MM.1S (cell line): ENCODE measurements at regions not wholly inside any gene's neighbourhood (a gene's known extent, or its start where the extent isn't known, plus 50 kb on each side); places are given as distances from the start of the nearest gene placed in this dataset.

Experiments used
- DNase-seq: peaks from one replicate; pipeline ENCODE4 v3.0.0-alpha.2; 2015
- H2AFZ ChIP-seq: fragments of 300-600 bp; sonication (generic); 2 replicates; pipeline ENCODE4 v1.6.0; 2016; ENCODE audit warnings: antibody characterized with exemption, low read length
- H3F3A ChIP-seq: fragments of 300-600 bp; sonication (generic); 2 replicates; pipeline ENCODE4 v1.6.1; 2016; ENCODE audit warnings: mild to moderate bottlenecking, antibody characterized with exemption, low read length, moderate library complexity, mixed read lengths; ENCODE audit not compliant: insufficient read depth
- H3K27ac ChIP-seq: fragments of 300-600 bp; sonication (generic); 2 replicates; pipeline ENCODE4 v1.5.1; 2016; ENCODE audit warnings: mild to moderate bottlenecking, low read length
- H3K27me3 ChIP-seq: fragments of 300-600 bp; sonication (generic); replicated peaks from 2 replicates; pipeline ENCODE4 v1.6.0; 2016; ENCODE audit warnings: low read length; ENCODE audit not compliant: insufficient read depth
- H3K36me3 ChIP-seq: fragments of 300-600 bp; sonication (generic); replicated peaks from 2 replicates; pipeline ENCODE4 v1.6.1; 2016; ENCODE audit warnings: mild to moderate bottlenecking, low read length, mixed read lengths; ENCODE audit not compliant: insufficient read depth
- H3K4me1 ChIP-seq: fragments of 300-600 bp; sonication (generic); 2 replicates; pipeline ENCODE4 v1.6.1; 2016; ENCODE audit warnings: low read length, mixed read lengths
- H3K4me2 ChIP-seq: fragments of 300-600 bp; sonication (generic); 2 replicates; pipeline ENCODE4 v1.6.0; 2016; ENCODE audit warnings: low read depth, low read length
- H3K4me3 ChIP-seq: fragments of 300-600 bp; sonication (generic); 2 replicates; pipeline ENCODE4 v1.5.1; 2016; ENCODE audit warnings: low read length, mixed read lengths
- H3K79me2 ChIP-seq: fragments of 300-600 bp; sonication (generic); 2 replicates; pipeline ENCODE4 v1.6.1; 2016; ENCODE audit warnings: mixed run types, low read length, mixed read lengths
- H3K9ac ChIP-seq: fragments of 300-600 bp; sonication (generic); 2 replicates; pipeline ENCODE4 v1.6.1; 2016; ENCODE audit warnings: low read length, mixed read lengths
- H3K9me2 ChIP-seq: fragments of 300-600 bp; sonication (generic); replicated peaks from 2 replicates; pipeline ENCODE4 v1.6.1; 2016; ENCODE audit warnings: mild to moderate bottlenecking, low read length, mixed read lengths; ENCODE audit not compliant: insufficient read depth
- H3K9me3 ChIP-seq: fragments of 300-600 bp; sonication (generic); replicated peaks from 2 replicates; pipeline ENCODE4 v1.6.1; 2016; ENCODE audit warnings: mild to moderate bottlenecking, low read length, mixed read lengths; ENCODE audit not compliant: insufficient read depth
- H4K20me1 ChIP-seq: fragments of 300-600 bp; sonication (generic); 2 replicates; pipeline ENCODE4 v1.6.1; 2016; ENCODE audit warnings: mild to moderate bottlenecking, low read length, moderate library complexity, mixed read lengths; ENCODE audit not compliant: insufficient read depth
- CTCF ChIP-seq: fragments of 300-600 bp; sonication (generic); IDR thresholded peaks from 2 replicates; pipeline ENCODE4 v1.5.1; 2016; ENCODE audit warnings: antibody characterized with exemption, low read length, mixed read lengths
- EZH2 ChIP-seq: fragments of 300-600 bp; sonication (generic); optimal IDR thresholded peaks from 2 replicates; pipeline ENCODE3; 2017; ENCODE audit warnings: low read depth, mild to moderate bottlenecking, antibody characterized with exemption, low read length, mixed read lengths
- EZH2phosphoT487 ChIP-seq: fragments of 300-600 bp; sonication (generic); IDR thresholded peaks from 2 replicates; pipeline ENCODE4 v1.6.1; 2018; ENCODE audit warnings: antibody characterized with exemption, low read length

GRCh38 chr17:71276079-71276478 is 844.7 kb upstream of the SOX9 start:
- TF ChIP-seq EZH2 (no peak), CTCF (no peak), EZH2phosphoT487 (no peak)
- H3K27ac ChIP-seq: no peak overlapping the region
- H3K4me2 ChIP-seq: no peak overlapping the region
- no peak overlapping the region for H3K9ac ChIP-seq
- H3K27me3 ChIP-seq: no peaks in the 10 kb centered on the region
- no peaks in the 10 kb centered on the region for H3F3A ChIP-seq
- H3K4me1 ChIP-seq: no peaks in the 10 kb centered on the region
- no peaks in the 10 kb centered on the region for H3K9me3 ChIP-seq
- H2AFZ ChIP-seq: no peak overlapping the region
- H4K20me1 ChIP-seq: no peaks in the 10 kb centered on the region
- no peaks in the 10 kb centered on the region for H3K79me2 ChIP-seq
- H3K4me3 ChIP-seq: no peak overlapping the region
- H3K36me3 ChIP-seq: no peaks in the 10 kb centered on the region
- no peaks in the 10 kb centered on the region for H3K9me2 ChIP-seq
- DNase-seq: no peak

GRCh38 chr17:71283486-71283885 is 837.3 kb upstream of the SOX9 start:
- H3K4me3 ChIP-seq: no peak overlapping the region
- no peaks in the 10 kb centered on the region for H4K20me1 ChIP-seq
- no peak overlapping the region for H2AFZ ChIP-seq
- DNase-seq: no peak
- no peaks in the 10 kb centered on the region for H3K9me2 ChIP-seq
- no peak overlapping the region for H3K4me2 ChIP-seq
- H3K36me3 ChIP-seq: no peaks in the 10 kb centered on the region
- no peak overlapping the region for H3K9ac ChIP-seq
- H3K27me3 ChIP-seq: no peaks in the 10 kb centered on the region
- no peaks in the 10 kb centered on the region for H3K9me3 ChIP-seq
- TF ChIP-seq CTCF (no peak), EZH2phosphoT487 (no peak), EZH2 (no peak)
- no peaks in the 10 kb centered on the region for H3F3A ChIP-seq
- H3K79me2 ChIP-seq: no peaks in the 10 kb centered on the region
- no peak overlapping the region for H3K27ac ChIP-seq
- no peaks in the 10 kb centered on the region for H3K4me1 ChIP-seq

GRCh38 chr17:71284032-71284755 is 836.6 kb upstream of the SOX9 start:
- Histone ChIP-seq H3K9me3 (no peaks in the 10 kb centered on the region), H3K9ac (no peak overlapping the region), H3K4me2 (no peak overlapping the region), H3K79me2 (no peaks in the 10 kb centered on the region), H3K36me3 (no peaks in the 10 kb centered on the region), H4K20me1 (no peaks in the 10 kb centered on the region), H3K4me3 (no peak overlapping the region), H3K9me2 (no peaks in the 10 kb centered on the region), H3K27me3 (no peaks in the 10 kb centered on the region), H3K27ac (no peak overlapping the region), H2AFZ (no peak overlapping the region), H3F3A (no peaks in the 10 kb centered on the region), H3K4me1 (no peaks in the 10 kb centered on the region)
- DNase-seq: no peak
- TF ChIP-seq EZH2phosphoT487 (no peak), EZH2 (no peak), CTCF (no peak)
